ENCODE measurements at regions not wholly inside any gene's neighbourhood (a gene's known extent, or its start where the extent isn't known, plus 50 kb on each side); places are given as distances from the start of the nearest gene placed in this dataset.

- no peak for DNase-seq
- Mint-ChIP-seq H3K9me3 (peaks cover 0 to 13% (median 0%) of the 10 kb centered on the region in 9 donors), H3K27ac (no peak overlapping the region), H3K4me3 (no peak overlapping the region), H3K36me3 (no peaks in the 10 kb centered on the region), H3K4me1 (no peaks in the 10 kb centered on the region), H3K27me3 (peaks cover 0 to 2% (median 0%) of the 10 kb centered on the region in 5 donors)
- no peak for ATAC-seq
- POLR2A ChIA-PET: no interaction called here
These were observed 181.9 kb upstream of the PPARGC1A start for GRCh38 chr4:24071612-24072372.

GRCh38 chr4:24070117-24070516, 180.3 kb upstream of the PPARGC1A start:
- no peaks in the 10 kb centered on the region for H3K36me3 Mint-ChIP-seq
- no peak overlapping the region for H3K27ac Mint-ChIP-seq
- no peaks in the 10 kb centered on the region for H3K9me3 Mint-ChIP-seq
- H3K4me3 Mint-ChIP-seq: no peak overlapping the region
- ATAC-seq (no peak), DNase-seq (no peak)
- no peaks in the 10 kb centered on the region for H3K4me1 Mint-ChIP-seq
- POLR2A ChIA-PET: no interaction called here
- peaks cover 0 to 2% (median 0%) of the 10 kb centered on the region in 5 donors for H3K27me3 Mint-ChIP-seq

- POLR2A ChIA-PET: no interaction called here
- Mint-ChIP-seq H3K27ac (no peak overlapping the region), H3K27me3 (peaks cover 0 to 5% (median 0%) of the 10 kb centered on the region in 5 donors), H3K4me1 (no peaks in the 10 kb centered on the region), H3K9me3 (peaks cover 0 to 6% (median 0%) of the 10 kb centered on the region in 9 donors), H3K4me3 (no peak overlapping the region), H3K36me3 (no peaks in the 10 kb centered on the region)
- ATAC-seq (no peak), DNase-seq (no peak)
These were observed 177.7 kb upstream of the PPARGC1A start for GRCh38 chr4:24067367-24068193.

GRCh38 chr4:24065974-24066373, 176.1 kb upstream of the PPARGC1A start:
- no peak overlapping the region for H3K27ac Mint-ChIP-seq
- no peak for ATAC-seq
- H3K4me3 Mint-ChIP-seq: no peak overlapping the region
- H3K9me3 Mint-ChIP-seq: peaks cover 0 to 6% (median 0%) of the 10 kb centered on the region in 9 donors
- DNase-seq: no peak
- no peaks in the 10 kb centered on the region for H3K36me3 Mint-ChIP-seq
- peaks cover 0 to 5% (median 0%) of the 10 kb centered on the region in 5 donors for H3K27me3 Mint-ChIP-seq
- POLR2A ChIA-PET: no interaction called here
- no peaks in the 10 kb centered on the region for H3K4me1 Mint-ChIP-seq

GRCh38 chr4:24063731-24064130, 173.9 kb upstream of the PPARGC1A start:
- no peak for ATAC-seq
- peak overlapping the region in 1 of 10 donors; percentile 14 for H3K27ac Mint-ChIP-seq
- POLR2A ChIA-PET: no interaction called here
- H3K36me3 Mint-ChIP-seq: no peaks in the 10 kb centered on the region
- peaks cover 0 to 5% (median 0%) of the 10 kb centered on the region in 5 donors for H3K27me3 Mint-ChIP-seq
- DNase-seq: no peak
- no peak overlapping the region for H3K4me3 Mint-ChIP-seq
- no peaks in the 10 kb centered on the region for H3K4me1 Mint-ChIP-seq
- H3K9me3 Mint-ChIP-seq: peaks cover 0 to 6% (median 0%) of the 10 kb centered on the region in 9 donors

- POLR2A ChIA-PET: no interaction called here
- ATAC-seq (no peak), DNase-seq (no peak)
- Mint-ChIP-seq H3K27me3 (peaks cover 0 to 5% (median 0%) of the 10 kb centered on the region in 5 donors), H3K4me1 (no peaks in the 10 kb centered on the region), H3K27ac (no peak overlapping the region), H3K9me3 (peaks cover 0 to 9% (median 1%) of the 10 kb centered on the region in 9 donors), H3K4me3 (no peak overlapping the region), H3K36me3 (no peaks in the 10 kb centered on the region)
These were observed 171.1 kb upstream of the PPARGC1A start for GRCh38 chr4:24060932-24061331.

- Mint-ChIP-seq H3K36me3 (no peaks in the 10 kb centered on the region), H3K4me3 (no peak overlapping the region), H3K9me3 (peaks cover 0 to 9% (median 2%) of the 10 kb centered on the region in 9 donors), H3K27ac (no peak overlapping the region), H3K4me1 (no peaks in the 10 kb centered on the region), H3K27me3 (peaks cover 0 to 5% (median 0%) of the 10 kb centered on the region in 5 donors)
- DNase-seq: no peak
- POLR2A ChIA-PET: no interaction called here
- no peak for ATAC-seq
These were observed 170.0 kb upstream of the PPARGC1A start for GRCh38 chr4:24059839-24060238.

GRCh38 chr4:24057915-24058559, 168.2 kb upstream of the PPARGC1A start:
- Mint-ChIP-seq H3K9me3 (peaks cover 0 to 8% (median 0%) of the 10 kb centered on the region in 9 donors), H3K4me3 (no peak overlapping the region), H3K4me1 (no peaks in the 10 kb centered on the region), H3K27me3 (peaks cover 0 to 2% (median 0%) of the 10 kb centered on the region in 5 donors), H3K36me3 (no peaks in the 10 kb centered on the region), H3K27ac (no peak overlapping the region)
- DNase-seq: no peak
- POLR2A ChIA-PET: no interaction called here
- ATAC-seq: no peak

- H3K27me3 Mint-ChIP-seq: peaks cover 0 to 8% (median 2%) of the 10 kb centered on the region in 5 donors
- POLR2A ChIA-PET: no interaction called here
- H3K27ac Mint-ChIP-seq: no peak overlapping the region
- no peak overlapping the region for H3K4me3 Mint-ChIP-seq
- DNase-seq (no peak), ATAC-seq (no peak)
- peaks cover 0 to 8% (median 2%) of the 10 kb centered on the region in 9 donors for H3K9me3 Mint-ChIP-seq
- no peaks in the 10 kb centered on the region for H3K36me3 Mint-ChIP-seq
- no peaks in the 10 kb centered on the region for H3K4me1 Mint-ChIP-seq
These were observed 166.4 kb upstream of the PPARGC1A start for GRCh38 chr4:24056289-24056688.

- H3K27ac Mint-ChIP-seq: no peak overlapping the region
- peaks cover 0 to 8% (median 2%) of the 10 kb centered on the region in 5 donors for H3K27me3 Mint-ChIP-seq
- ATAC-seq: no peak
- no peaks in the 10 kb centered on the region for H3K36me3 Mint-ChIP-seq
- DNase-seq: no peak
- POLR2A ChIA-PET: no interaction called here
- no peak overlapping the region for H3K4me3 Mint-ChIP-seq
- no peaks in the 10 kb centered on the region for H3K4me1 Mint-ChIP-seq
- peaks cover 0 to 8% (median 2%) of the 10 kb centered on the region in 9 donors for H3K9me3 Mint-ChIP-seq
These were observed 165.8 kb upstream of the PPARGC1A start for GRCh38 chr4:24055623-24056022.

- Mint-ChIP-seq H3K4me1 (no peaks in the 10 kb centered on the region), H3K9me3 (peaks cover 0 to 8% (median 2%) of the 10 kb centered on the region in 9 donors), H3K27ac (no peak overlapping the region), H3K36me3 (no peaks in the 10 kb centered on the region), H3K4me3 (no peak overlapping the region), H3K27me3 (peaks cover 0 to 8% (median 2%) of the 10 kb centered on the region in 5 donors)
- no peak for ATAC-seq
- POLR2A ChIA-PET: no interaction called here
- DNase-seq: no peak
These were observed 165.1 kb upstream of the PPARGC1A start for GRCh38 chr4:24054910-24055309.

GRCh38 chr4:24053934-24054333, 164.1 kb upstream of the PPARGC1A start:
- no peaks in the 10 kb centered on the region for H3K4me1 Mint-ChIP-seq
- POLR2A ChIA-PET: no interaction called here
- no peak for ATAC-seq
- peaks cover 0 to 8% (median 2%) of the 10 kb centered on the region in 5 donors for H3K27me3 Mint-ChIP-seq
- H3K27ac Mint-ChIP-seq: no peak overlapping the region
- H3K4me3 Mint-ChIP-seq: no peak overlapping the region
- H3K36me3 Mint-ChIP-seq: no peaks in the 10 kb centered on the region
- DNase-seq: no peak
- H3K9me3 Mint-ChIP-seq: peaks cover 0 to 8% (median 0%) of the 10 kb centered on the region in 9 donors
